GM23338 (cell line): ENCODE measurements at regions not wholly inside any gene's neighbourhood (a gene's known extent, or its start where the extent isn't known, plus 50 kb on each side); places are given as distances from the start of the nearest gene placed in this dataset.

Experiments
- ATAC-seq: fragments of 200-7000 bp; cut with Tn5 transposase; 3 replicates; pipeline ENCODE4 v1.9.1; 2020
- DNase-seq: peaks from one replicate; pipeline ENCODE4 v3.0.0-alpha.2; 2015; ENCODE audit warnings: low spot score
- H2AFZ ChIP-seq: fragments of 200-600 bp; sonication (generic); 2 replicates; pipeline ENCODE4 v1.8.0; 2016; ENCODE audit warnings: antibody characterized with exemption, mild to moderate bottlenecking, moderate library complexity
- H3F3A ChIP-seq: fragments of 200-600 bp; sonication (generic); replicated peaks from 2 replicates; pipeline ENCODE4 v1.8.0; 2017; ENCODE audit warnings: antibody characterized with exemption, mixed run types, low read depth
- H3K27ac ChIP-seq: fragments of 200-600 bp; sonication (generic); 2 replicates; pipeline ENCODE4 v1.6.1; 2016; ENCODE audit warnings: low read depth
- H3K27me3 ChIP-seq: fragments of 200-600 bp; sonication (generic); 2 replicates; pipeline ENCODE4 v1.8.0; 2016; ENCODE audit warnings: mild to moderate bottlenecking, mixed run types, moderate library complexity; ENCODE audit not compliant: insufficient read depth
- H3K36me3 ChIP-seq: fragments of 200-600 bp; sonication (generic); 2 replicates; pipeline ENCODE4 v1.8.0; 2016; ENCODE audit warnings: mild to moderate bottlenecking; ENCODE audit not compliant: insufficient read depth
- H3K4me1 ChIP-seq: fragments of 200-600 bp; sonication (generic); 2 replicates; pipeline ENCODE4 v1.8.0; 2016; ENCODE audit warnings: mild to moderate bottlenecking, moderate library complexity; ENCODE audit not compliant: insufficient read depth
- H3K4me2 ChIP-seq: fragments of 200-600 bp; sonication (generic); 2 replicates; pipeline ENCODE4 v1.7.1; 2017; ENCODE audit warnings: mixed run types
- H3K4me3 ChIP-seq: fragments of 200-600 bp; sonication (generic); 2 replicates; pipeline ENCODE4 v1.6.1; 2016; ENCODE audit warnings: mixed run types
- H3K79me2 ChIP-seq: fragments of 200-600 bp; sonication (generic); replicated peaks from 2 replicates; pipeline ENCODE4 v1.8.0; 2017; ENCODE audit warnings: mild to moderate bottlenecking; ENCODE audit not compliant: insufficient read depth
- H3K9me2 ChIP-seq: fragments of 200-600 bp; sonication (generic); 2 replicates; pipeline ENCODE4 v1.8.0; 2017; ENCODE audit not compliant: insufficient read depth
- H4K20me1 ChIP-seq: fragments of 200-600 bp; sonication (generic); replicated peaks from 2 replicates; pipeline ENCODE4 v1.8.0; 2017; ENCODE audit warnings: mild to moderate bottlenecking; ENCODE audit not compliant: insufficient read depth
- H3K27ac Mint-ChIP-seq: 2 replicates; pipeline ENCODE4 v1.8.0; 2020; ENCODE audit warnings: inconsistent platforms, mild to moderate bottlenecking, moderate library complexity, mixed read lengths
- H3K27me3 Mint-ChIP-seq: 3 replicates; pipeline ENCODE4 v1.8.0; 2022; ENCODE audit warnings: low read depth, mild to moderate bottlenecking, moderate library complexity, mixed read lengths, inconsistent platforms; ENCODE audit not compliant: insufficient read depth, poor library complexity
- H3K36me3 Mint-ChIP-seq: 3 replicates; pipeline ENCODE4 v1.8.0; 2021; ENCODE audit warnings: low read depth, mild to moderate bottlenecking, inconsistent platforms, moderate library complexity, mixed read lengths
- H3K4me1 Mint-ChIP-seq: 3 replicates; pipeline ENCODE4 v1.8.0; 2020; ENCODE audit warnings: mild to moderate bottlenecking, inconsistent platforms, mixed read lengths
- H3K4me3 Mint-ChIP-seq: 3 replicates; pipeline ENCODE4 v1.8.0; 2021; ENCODE audit warnings: moderate library complexity, mild to moderate bottlenecking, inconsistent platforms, mixed read lengths
- H3K9me3 Mint-ChIP-seq: 3 replicates; pipeline ENCODE4 v1.8.0; 2020; ENCODE audit warnings: moderate library complexity, mild to moderate bottlenecking, inconsistent platforms, mixed read lengths
- ETS1 ChIP-seq: IDR thresholded peaks from 2 replicates; pipeline ENCODE4 v1.6.1; 2016; ENCODE audit warnings: antibody characterized with exemption
- EZH2 ChIP-seq: fragments of 200-600 bp; sonication (generic); IDR thresholded peaks from one replicate; pipeline ENCODE4 v1.8.0; 2017; ENCODE audit warnings: antibody characterized with exemption, mild to moderate bottlenecking, low read depth; ENCODE audit not compliant: unreplicated experiment
- EZH2phosphoT487 ChIP-seq: fragments of 200-600 bp; sonication (generic); IDR thresholded peaks from one replicate; pipeline ENCODE4 v1.8.1; 2018; ENCODE audit warnings: antibody characterized with exemption; ENCODE audit not compliant: unreplicated experiment
- JUNB ChIP-seq: IDR thresholded peaks from one replicate; pipeline ENCODE4 v1.6.1; 2016; ENCODE audit warnings: antibody characterized with exemption; ENCODE audit not compliant: unreplicated experiment
- NANOG ChIP-seq: IDR thresholded peaks from 2 replicates; pipeline ENCODE4 v1.6.1; 2016; ENCODE audit warnings: antibody characterized with exemption, borderline replicate concordance
- STAT1 ChIP-seq: IDR thresholded peaks from one replicate; pipeline ENCODE4 v1.6.1; 2016; ENCODE audit warnings: antibody characterized with exemption; ENCODE audit not compliant: unreplicated experiment
- ZNF114 ChIP-seq: fragments of 250-450 bp; sonication (Bioruptor Pico); IDR thresholded peaks from 2 replicates; pipeline ENCODE4 v1.5.0; 2020; ENCODE audit warnings: mild to moderate bottlenecking, moderate library complexity
- ZNF331 ChIP-seq: fragments of 250-450 bp; sonication (Bioruptor Pico); IDR thresholded peaks from 2 replicates; pipeline ENCODE4 v1.5.0; 2020; ENCODE audit warnings: low read depth, mild to moderate bottlenecking, moderate library complexity
- ZNF462 ChIP-seq: fragments of 250-450 bp; sonication (Bioruptor Pico); IDR thresholded peaks from 2 replicates; pipeline ENCODE4 v1.5.0; 2020; ENCODE audit warnings: mild to moderate bottlenecking, moderate library complexity
- TF ChIP-seq, protein P1 (sequence below), 2 experiments: fragments of 200-600 bp in 1 of 2; sonication (generic) in 1 of 2; conservative IDR thresholded peaks; 2 replicates each; pipeline versions ENCODE4 v1.5.1 to v1.6.1; 2016 to 2017; ENCODE audit warnings: antibody characterized with exemption in 2 of 2, low read depth in 2 of 2, mild to moderate bottlenecking in 2 of 2, moderate library complexity in 1 of 2

DNA sequence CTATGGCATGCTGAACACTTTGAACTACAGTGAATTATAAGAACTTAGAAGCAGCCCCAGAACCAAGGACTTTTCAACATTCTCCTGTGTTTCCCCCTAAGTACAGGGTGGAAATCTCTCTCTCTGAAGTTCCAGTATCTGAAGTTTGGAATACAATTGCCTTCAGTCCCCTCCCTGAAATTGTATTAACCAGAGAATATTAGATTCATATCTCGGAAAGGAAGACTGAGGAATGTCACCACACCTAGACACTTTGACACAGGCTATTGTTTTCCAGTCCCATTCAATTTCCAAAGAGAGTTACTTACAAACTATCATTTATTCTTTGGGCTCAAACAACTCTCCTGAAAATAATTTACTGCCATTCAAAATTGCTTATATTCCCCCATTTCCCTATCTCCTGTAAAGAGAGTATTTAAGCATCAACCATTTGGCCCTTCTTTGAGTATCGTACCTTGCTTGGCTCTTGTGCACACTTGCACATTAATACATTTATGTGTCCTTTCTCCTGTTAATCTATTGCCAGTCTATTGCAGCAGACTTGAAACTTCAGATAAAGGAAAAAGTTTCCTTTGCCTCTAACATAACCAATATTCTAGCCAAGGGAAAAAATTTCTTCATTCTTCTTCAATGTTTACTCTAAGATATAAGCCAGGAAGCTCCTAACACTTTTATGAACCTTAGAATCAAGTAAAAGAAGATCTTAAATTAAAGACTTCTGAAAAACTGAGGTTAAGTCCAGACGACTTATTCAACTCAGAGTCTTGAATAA is 402.4 kb upstream of the DDI1 start (continued):
- TF ChIP-seq, protein P1, sequence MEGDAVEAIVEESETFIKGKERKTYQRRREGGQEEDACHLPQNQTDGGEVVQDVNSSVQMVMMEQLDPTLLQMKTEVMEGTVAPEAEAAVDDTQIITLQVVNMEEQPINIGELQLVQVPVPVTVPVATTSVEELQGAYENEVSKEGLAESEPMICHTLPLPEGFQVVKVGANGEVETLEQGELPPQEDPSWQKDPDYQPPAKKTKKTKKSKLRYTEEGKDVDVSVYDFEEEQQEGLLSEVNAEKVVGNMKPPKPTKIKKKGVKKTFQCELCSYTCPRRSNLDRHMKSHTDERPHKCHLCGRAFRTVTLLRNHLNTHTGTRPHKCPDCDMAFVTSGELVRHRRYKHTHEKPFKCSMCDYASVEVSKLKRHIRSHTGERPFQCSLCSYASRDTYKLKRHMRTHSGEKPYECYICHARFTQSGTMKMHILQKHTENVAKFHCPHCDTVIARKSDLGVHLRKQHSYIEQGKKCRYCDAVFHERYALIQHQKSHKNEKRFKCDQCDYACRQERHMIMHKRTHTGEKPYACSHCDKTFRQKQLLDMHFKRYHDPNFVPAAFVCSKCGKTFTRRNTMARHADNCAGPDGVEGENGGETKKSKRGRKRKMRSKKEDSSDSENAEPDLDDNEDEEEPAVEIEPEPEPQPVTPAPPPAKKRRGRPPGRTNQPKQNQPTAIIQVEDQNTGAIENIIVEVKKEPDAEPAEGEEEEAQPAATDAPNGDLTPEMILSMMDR (conservative IDR thresholded peaks at IDR 0.05; ENCODE audit: low read depth in 2 of 2): no peak
- TF ChIP-seq STAT1 (no peak), ZNF331 (CRISPR knock-in tag) (no peak), NANOG (no peak), EZH2 (no peak), ZNF114 (CRISPR knock-in tag) (no peak)

- Histone ChIP-seq H3K4me2 (no peak overlapping the region), H3K4me1 (peaks cover 27% of the 10 kb centered on the region), H3K79me2 (no peaks in the 10 kb centered on the region), H3K9me2 (peaks cover under 1% of the 10 kb centered on the region; the same call in 1 of the 2 replicates), H3K36me3 (peaks cover 3% of the 10 kb centered on the region; the same call in 1 of the 2 replicates), H3K27me3 (no peaks in the 10 kb centered on the region), H4K20me1 (no peaks in the 10 kb centered on the region), H2AFZ (no peak overlapping the region), H3K27ac (no peak overlapping the region), H3F3A (no peaks in the 10 kb centered on the region), H3K4me3 (no peak overlapping the region)
- DNase-seq: no peak
- H3K36me3 Mint-ChIP-seq: peaks cover 23% of the 10 kb centered on the region
- no peak overlapping the region for H3K27ac Mint-ChIP-seq
- peaks cover 37% of the 10 kb centered on the region for H3K4me1 Mint-ChIP-seq
- H3K9me3 Mint-ChIP-seq: peaks cover 16% of the 10 kb centered on the region
- no peaks in the 10 kb centered on the region for H3K27me3 Mint-ChIP-seq
- no peak for ATAC-seq
- no peak overlapping the region for H3K4me3 Mint-ChIP-seq
- no peak for TF ChIP-seq EZH2phosphoT487
- TF ChIP-seq JUNB: no peak
- TF ChIP-seq, protein P1 (conservative IDR thresholded peaks at IDR 0.05; ENCODE audit: low read depth in 2 of 2): no peak
- no peak for TF ChIP-seq EZH2
- TF ChIP-seq NANOG: no peak
- TF ChIP-seq ETS1: no peak
- TF ChIP-seq ZNF462: no peak
- TF ChIP-seq STAT1: no peak
These were observed 400.2 kb upstream of the DDI1 start for GRCh38 chr11:103636232-103636631.
